Activated naive CD4-positive, alpha-beta T cell (primary cell): ENCODE measurements at regions not wholly inside any gene's neighbourhood (a gene's known extent, or its start where the extent isn't known, plus 50 kb on each side); places are given as distances from the start of the nearest gene placed in this dataset.
"Not testable (repeated sequence)": the region's sequence is repeated elsewhere in the genome, so short reads cannot be mapped to it uniquely, and the experiment has no call there.

ENCODE experiments used
- DNase-seq, 4 experiments: peaks; one replicate each; lab custom pipeline; 2025; lab: John Stamatoyannopoulos, UW

DNA sequence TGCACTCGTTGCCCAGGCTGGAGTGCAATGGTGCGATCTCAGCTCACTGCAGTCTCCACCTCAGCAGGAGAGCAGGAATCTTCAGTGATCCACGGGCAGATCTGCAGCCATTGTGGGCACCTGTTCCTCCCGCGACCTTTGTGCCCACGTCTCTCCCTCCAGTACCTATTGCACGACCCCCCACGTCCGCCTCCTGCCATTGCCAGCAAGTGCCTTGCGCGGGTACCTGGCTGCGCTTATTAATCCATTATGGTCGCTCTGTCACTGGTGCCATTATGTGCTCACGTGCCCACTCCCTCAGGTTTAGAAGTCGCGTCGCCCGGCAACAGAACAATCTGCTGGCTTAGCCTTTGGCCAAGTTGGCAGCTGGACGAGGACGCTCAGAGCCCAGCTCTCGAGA is 146.2 kb upstream of the C1QTNF3 start:
- DNase-seq, result not testable (repeated sequence)

DNA sequence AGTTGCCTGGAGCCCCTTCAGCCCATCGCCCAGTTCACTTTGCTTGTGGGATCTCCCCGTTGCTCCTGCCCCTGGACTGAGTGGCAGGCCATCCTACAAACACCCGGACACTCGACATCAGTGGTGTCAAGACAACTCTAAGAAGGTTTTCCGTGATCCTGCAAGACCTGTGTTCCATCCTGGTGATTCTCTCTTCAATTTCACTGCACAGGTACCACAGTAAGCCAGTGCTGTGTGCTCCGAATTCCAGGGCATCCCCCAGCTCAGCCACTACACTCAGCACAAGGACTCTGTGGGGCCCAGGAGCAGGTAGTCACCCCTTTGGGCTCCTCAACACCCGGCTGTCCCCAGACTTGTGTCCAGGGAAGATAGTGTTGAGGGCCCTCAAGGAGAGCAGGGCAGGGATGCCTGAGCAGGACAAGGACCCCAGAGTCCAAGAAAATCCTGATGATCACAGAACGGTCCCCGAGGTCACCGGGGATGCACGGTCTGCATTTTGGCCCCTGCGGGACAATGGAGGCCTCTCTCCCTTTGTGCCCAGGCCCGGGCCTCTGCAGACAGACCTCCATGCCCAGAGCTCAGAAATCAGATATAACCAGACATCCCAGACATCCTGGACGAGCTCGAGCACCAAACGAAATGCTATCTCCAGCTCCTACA is 146.9 kb upstream of the C1QTNF3 start:
- DNase-seq, result not testable (repeated sequence)

DNA sequence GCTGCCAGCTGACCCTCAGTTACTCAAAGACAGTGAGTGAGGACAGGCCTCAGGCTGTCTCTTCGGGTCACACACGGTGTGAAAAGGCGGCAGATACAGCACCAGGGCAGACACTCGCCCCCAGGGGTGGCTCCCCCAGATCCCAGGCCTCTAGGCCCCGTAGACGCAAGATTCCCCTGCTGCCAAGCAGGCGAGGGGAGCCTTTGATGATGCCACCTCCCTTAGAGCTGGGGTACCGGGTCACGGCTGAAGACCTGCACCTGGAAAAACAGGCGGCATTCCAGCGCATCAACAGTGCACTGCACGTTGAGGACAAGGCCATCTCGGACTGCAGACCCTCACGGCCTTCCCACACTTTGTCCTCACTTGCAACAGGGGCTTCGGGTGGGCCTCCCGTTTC is 147.5 kb upstream of the C1QTNF3 start:
- not testable (repeated sequence) for DNase-seq

DNA sequence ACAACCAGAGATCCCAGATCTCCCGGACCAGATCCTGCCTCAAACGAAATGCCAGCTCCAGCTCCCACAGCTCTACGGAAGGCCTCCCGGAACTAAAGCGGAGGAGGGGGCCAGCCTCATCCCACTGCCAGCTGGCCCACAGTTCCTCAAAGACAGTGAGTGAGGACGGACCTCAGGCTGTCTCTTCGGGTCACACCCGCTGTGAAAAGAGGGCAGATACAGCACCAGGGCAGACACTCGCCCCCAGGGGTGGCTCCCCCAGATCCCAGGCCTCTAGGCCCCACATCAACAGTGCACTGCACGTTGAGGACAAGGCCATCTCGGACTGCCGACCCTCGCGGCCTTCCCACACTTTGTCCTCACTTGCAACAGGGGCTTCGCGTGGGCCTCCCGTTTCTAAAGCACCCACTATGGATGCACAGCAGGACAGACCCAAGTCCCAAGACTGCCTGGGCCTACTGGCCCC is 148.3 kb upstream of the C1QTNF3 start:
- not testable (repeated sequence) for DNase-seq

DNA sequence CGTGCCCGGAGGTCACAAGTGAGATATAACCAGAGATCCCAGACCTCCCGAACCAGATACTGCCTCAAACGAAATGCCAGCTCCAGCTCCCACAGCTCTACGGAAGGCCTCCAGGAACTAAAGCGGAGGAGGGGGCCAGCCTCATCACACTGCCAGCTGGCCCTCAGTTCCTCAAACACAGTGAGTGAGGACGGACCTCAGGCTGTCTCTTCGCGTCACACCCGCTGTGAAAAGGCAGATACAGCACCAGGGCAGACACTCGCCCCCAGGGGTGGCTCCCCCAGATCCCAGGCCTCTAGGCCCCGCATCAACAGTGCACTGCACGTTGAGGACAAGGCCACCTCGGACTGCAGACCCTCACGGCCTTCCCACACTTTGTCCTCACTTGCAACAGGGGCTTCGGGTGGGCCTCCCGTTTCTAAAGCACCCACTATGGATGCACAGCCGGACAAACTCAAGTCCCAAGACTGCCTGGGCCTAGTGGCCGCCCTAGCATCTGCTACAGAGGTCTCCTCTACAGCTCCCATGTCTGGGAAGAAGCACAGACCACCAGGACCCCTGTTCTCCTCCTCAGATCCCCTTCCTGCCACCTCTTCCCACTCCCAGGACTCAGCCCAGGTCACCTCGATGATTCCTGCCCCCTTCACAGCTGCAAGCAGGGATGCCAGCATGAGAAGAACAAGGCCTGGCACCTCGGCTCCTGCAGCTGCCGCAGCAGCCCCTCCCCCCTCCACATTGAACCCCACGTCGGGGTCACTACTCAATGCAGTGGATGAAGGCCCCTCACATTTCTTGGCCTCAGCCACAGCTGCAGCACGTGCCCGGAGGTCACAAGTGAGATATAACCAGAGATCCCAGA is 149.3 kb upstream of the C1QTNF3 start:
- not testable (repeated sequence) for DNase-seq

DNA sequence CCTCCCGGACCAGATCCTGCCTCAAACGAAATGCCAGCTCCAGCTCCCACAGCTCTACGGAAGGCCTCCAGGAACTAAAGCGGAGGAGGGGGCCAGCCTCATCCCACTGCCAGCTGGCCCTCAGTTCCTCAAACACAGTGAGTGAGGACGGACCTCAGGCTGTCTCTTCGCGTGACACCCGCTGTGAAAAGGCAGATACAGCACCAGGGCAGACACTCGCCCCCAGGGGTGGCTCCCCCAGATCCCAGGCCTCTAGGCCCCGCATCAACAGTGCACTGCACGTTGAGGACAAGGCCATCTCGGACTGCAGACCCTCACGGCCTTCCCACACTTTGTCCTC is 149.9 kb upstream of the C1QTNF3 start:
- DNase-seq, result not testable (repeated sequence)

DNA sequence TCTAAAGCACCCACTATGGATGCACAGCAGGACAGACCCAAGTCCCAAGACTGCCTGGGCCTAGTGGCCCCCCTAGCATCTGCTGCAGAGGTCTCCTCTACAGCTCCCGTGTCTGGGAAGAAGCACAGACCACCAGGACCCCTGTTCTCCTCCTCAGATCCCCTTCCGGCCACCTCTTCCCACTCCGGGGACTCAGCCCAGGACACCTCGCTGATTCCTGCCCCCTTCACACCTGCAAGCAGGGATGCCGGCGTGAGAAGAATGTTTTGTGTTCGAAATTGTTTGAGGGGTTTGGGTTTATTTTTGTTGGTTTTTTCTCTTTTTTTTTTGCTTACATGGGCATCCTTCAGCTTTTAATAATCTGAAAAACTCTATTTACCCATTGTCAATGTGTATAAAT is 150.3 kb upstream of the C1QTNF3 start:
- not testable (repeated sequence) for DNase-seq

DNA sequence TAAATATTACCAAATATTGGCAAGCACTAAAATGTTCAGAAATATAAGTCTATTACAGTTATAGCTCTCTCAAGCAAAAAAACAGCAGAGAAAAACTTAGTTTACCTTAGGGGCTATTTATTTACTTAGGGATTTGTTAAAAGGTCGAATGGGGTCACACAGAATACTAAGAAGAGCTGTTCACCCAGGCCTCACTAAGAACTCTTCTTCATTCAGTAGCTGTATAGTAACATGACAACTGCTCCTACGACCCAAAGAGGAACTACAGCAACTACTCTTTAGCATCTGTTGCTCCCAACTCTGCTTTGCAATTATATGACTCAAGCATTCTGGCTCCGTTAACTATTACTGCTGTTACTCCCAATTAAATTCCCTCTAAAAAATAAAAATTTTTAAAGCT is 150.8 kb upstream of the C1QTNF3 start:
- DNase-seq, result not testable (repeated sequence)

DNA sequence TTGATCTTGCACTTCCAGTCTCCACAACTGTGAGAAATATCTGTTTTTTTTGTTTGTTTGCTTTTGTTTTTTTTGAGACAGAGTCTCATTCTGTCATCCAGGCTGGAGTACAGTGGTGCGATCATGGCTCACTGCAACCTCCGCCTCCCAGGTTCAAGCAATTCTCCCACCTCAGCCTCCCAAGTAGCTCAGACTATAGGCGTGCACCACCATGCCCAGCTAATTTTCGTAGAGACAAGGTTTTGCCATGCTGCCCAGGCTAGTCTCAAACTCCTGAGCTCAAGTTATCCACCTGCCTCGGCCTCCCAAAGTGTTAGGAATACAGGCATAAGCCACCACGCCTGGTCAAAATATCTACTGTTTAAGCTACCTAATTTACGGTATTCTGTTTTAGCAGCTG is 153.1 kb upstream of the C1QTNF3 start:
- DNase-seq, result not testable (repeated sequence)

DNA sequence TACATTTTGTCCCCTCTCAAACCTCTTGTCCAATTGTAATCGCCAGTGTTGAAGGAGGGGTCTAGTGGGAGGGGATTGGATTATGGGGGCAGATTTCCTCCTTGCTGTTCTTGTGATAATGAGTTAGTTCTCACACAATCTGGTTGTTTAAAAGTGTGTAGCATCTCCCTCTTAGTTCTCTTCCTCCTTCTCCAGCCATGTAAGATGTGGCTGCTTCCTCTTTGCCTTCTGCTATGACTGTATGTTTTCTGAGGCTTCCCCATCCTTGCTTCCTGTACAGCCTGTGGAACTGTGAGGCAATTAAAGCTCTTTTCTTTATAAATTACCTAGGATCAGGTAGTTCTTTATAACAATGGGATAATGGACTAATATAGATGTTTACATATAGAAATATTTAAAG is 162.3 kb upstream of the C1QTNF3 start:
- DNase-seq, result not testable (repeated sequence)

DNA sequence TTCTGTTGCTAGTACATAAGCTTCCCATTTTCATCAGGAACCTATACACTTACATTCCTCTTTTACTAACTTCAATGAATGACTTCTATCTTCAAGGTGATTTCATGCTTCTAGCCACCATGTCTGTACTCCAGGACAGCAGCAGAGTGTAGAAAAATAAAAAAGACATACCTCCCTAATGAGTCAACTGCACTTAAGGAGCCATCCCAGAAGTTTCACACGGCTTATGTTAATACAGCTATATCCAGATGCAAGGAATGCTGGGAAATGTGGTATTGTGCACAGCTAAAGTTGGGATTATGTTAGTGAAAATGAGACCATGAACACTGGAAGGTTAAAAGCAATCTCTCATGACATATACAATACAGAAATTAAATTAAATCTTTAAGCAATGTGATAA is 174.4 kb upstream of the C1QTNF3 start:
- DNase-seq, result not testable (repeated sequence)

DNA sequence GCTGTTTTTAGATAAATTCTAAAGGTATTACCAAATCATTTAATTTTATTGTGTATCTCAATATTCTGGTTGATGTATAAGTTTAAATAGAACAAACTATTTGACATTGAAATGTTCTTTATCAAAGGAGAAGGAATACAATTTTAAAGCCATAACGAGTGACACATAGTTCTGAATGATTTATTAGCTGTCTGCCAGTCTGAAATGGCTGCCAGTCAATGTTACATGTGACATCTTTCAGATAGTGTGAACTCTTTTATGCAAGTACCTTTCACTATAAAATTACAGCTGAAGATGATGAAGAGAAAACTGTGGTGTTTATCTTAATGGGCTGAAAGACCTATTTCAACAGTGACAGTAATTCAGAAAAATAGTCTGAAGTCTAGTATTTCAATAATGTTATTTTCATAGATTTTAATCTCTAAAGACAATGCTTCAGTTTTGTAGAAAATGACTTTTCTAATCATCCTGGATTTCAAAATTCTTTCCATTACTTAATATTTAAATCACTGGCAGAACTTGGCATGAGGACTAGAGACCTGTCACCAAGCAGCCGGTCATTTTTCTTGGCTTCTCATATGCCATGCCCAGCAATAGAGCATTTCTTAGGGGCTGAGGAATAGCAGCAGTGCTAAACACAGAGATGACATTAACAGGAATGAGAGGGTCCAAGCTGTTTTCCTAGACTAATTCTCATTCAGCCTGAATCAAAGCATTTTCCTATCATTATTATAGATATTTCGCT is 178.5 kb upstream of the C1QTNF3 start:
- not testable (repeated sequence) for DNase-seq

DNA sequence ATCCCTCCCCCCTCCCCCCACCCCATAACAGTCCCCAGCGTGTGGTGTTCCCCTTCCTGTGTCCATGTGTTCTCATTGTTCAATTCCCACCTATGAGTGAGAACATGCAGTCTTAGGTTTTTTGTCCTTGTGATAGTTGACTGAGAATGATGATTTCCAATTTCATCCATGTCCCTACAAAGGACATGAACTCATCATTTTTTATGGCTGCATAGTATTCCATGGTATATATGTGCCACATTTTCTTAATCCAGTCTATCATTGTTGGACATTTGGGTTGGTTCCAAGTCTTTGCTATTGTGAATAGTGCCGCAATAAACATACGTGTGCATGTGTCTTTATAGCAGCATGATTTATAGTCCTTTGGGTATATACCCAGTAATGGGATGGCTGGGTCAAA is 180.1 kb upstream of the C1QTNF3 start:
- DNase-seq, result not testable (repeated sequence)

DNA sequence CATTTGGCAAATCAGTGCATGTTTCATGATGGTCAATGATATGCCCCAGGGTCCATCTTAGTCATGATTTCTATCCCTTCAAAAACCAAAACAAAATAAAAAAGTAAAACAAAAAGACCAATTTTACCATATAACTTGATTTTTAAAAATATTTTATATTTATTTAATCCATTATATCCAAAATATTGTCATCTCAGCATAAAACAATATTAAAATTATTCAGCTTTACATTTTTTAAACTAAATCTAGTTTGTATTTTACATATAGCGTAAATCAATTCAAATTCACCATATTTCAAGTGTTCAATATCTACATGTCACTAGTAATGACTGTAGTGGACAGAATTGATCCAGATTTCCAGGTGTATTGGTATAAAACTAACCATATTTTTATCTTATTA is 187.4 kb upstream of the C1QTNF3 start:
- DNase-seq, result not testable (repeated sequence)

DNA sequence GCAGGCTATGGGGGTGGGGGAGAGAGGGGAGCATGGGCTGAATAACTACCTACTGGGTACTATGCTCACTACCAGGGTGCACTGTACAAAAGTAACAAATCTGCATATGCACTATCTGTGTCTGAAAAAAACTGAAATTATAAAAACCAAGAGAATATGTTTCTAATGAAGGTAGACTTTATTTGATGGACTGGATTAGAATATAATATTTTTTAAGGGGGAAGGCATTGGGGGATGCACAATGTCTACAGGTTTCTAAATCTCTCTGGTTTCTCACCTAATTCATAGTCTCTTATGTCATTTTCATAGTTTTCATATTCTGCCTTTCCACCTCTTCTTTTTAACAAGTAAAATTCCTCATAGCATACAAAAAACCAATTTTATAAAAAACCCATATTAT is 200.8 kb upstream of the C1QTNF3 start:
- not testable (repeated sequence) for DNase-seq

DNA sequence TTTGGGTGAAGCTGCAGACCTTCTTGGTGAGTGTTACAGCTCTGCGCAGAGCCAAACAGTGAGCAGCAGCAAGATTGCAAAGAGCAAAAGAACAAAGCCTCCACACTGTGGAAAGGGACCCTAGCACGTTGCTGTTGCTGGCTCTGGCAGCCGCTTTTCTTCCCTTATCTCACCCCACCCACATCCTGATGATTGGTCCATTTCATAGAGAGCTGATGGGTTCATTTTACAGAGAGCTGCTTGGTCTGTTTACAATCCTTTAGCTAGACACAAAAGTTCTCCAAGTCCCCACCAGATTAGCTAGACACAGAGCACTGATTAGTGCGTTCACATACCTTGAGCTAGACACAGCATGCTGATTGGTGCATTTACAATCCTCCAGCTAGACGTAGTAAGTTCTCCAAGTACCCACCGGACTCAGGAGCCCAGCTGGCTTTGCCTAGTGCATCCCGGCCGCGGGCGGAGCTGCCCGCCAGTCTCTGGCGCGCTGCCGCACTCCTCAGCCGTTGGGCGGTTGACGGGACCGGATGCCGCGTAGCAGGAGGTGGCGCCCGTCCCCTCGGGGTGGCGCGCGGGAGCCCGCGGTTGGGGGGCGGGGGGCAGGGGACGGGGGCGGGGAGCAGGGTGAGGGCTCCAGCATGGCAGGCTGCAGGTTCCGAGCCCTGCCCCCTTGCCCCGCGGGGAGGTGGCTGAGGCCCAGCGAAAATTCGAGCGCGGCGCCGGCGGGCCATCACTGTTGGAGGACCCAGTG is 201.4 kb upstream of the C1QTNF3 start:
- DNase-seq, result not testable (repeated sequence)

DNA sequence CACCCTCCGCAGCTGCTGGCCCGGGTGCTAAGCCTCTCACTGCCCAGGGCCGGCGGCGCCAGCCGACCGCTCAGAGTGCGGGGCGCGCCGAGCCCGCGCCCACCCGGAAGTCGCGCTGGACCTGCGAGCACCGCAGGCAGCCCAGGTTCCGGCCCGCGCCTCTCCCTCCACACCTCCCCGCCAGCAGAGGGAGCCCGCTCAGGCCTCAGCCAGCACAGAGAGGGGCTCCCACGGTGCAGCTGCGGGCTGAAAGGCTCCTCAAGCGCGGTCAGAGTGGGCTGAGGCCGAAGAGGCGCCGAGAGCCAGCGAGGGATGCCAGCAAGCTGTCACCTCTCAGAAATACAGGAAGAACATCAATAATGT is 202.0 kb upstream of the C1QTNF3 start:
- peak in 2 of 4 experiments; percentile 2 to 22 for DNase-seq

DNA sequence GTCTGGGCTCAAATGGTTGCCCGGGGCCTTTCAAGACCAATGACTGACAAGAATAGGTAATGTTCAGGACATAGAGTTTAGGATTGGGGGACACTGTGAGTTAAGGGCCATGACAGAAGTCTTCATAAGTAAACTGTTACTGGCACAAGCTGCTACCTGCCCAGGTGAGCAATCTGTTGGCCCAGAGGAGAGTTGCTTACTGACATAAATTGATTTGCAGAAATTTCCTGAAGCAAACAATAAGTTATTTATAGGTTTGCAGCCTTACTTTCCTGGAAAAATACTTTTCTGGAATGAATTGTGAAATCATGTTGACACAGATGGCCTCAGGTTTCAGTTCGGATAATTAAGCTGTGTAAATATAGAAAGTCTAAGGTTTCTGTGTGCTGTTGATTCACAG is 202.8 kb upstream of the C1QTNF3 start:
- DNase-seq, result not testable (repeated sequence)

DNA sequence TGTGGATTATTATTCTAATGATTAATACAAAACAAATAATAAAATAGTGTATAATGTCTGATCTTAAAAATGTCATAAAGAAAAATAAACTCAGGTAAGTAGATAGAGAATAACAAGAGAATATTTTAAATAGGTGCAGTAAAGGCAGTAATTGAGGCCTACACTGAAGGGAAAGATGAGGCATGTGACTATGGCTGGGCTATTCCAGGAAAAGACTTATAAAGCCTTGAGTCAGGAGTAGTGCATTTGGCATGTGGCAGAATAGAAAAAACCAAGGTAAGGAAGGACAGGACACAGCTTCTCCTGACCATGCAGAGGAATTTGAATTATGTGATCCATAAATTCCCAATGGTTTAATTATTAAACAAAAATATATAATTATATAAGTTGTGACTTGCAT is 215.6 kb upstream of the C1QTNF3 start:
- DNase-seq, result not testable (repeated sequence)

DNA sequence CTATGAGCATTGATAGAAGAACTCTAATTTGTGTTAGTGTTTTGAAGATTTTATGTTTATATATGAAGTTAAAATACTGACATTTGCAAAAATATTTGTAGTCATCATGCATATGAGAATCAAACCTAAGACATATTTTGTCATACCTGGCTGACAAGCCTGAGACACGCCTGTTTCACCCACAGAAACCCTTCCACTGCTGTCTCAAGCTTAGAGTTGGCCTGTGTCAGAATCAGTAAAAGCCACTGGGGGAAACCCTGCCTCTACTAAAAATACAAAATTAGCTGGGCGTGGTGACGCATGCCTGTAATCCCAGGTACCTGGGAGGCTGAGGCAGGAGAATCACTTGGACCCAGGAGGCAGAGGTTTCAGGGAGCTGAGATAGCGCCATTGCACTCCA is 218.0 kb upstream of the C1QTNF3 start:
- not testable (repeated sequence) for DNase-seq

DNA sequence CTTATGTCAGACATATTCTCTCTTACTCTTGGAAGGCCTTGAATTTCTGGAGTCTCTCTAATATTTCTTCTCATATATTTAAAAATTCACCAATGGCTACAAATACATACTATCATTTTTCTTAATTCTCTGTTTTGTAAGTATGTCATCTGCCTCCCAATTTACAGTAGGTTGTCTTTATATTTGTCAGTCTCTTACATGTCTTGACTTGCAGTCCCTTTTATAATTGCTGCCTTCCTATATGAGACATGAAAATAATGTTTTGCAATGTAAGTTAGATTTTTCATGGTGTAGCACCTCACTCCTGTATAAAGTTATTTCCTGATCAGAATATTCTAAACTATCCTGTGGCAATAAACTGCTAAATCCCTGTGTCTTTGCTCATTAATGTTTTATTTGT is 223.1 kb upstream of the C1QTNF3 start:
- DNase-seq, result not testable (repeated sequence)

DNA sequence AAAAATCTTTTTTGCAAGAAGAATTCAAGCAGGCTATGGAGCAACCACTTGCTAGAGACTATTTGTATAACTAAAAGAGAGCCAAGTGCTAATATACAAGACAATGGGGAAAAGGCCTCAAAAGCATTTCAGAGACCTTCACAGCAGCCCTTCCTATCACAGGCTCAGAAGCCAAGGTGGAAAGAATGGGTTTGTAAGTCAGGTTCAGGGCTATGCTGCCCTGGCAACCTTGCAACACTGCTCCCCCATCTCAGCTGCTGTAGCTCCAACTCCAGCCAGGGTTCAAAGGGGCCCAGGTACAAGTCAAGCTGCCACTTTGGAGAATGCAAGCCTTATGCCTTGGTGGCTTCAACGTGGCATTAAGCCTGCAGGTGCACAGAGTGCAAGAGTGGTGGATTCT is 253.7 kb upstream of the C1QTNF3 start:
- DNase-seq, result not testable (repeated sequence)
